Skeletal muscle satellite cell (primary cell): ENCODE measurements at regions not wholly inside any gene's neighbourhood (a gene's known extent, or its start where the extent isn't known, plus 50 kb on each side); places are given as distances from the start of the nearest gene placed in this dataset.

Experiments
- H3K27me3 ChIP-seq: 2 replicates; pipeline ENCODE4 v1.7.0; 2013; ENCODE audit warnings: low read length; ENCODE audit not compliant: control insufficient read depth, insufficient read depth
- H3K36me3 ChIP-seq: 2 replicates; pipeline ENCODE4 v1.7.0; 2013; ENCODE audit warnings: mild to moderate bottlenecking, control low read depth, low read length; ENCODE audit not compliant: insufficient read depth
- H3K4me1 ChIP-seq: 2 replicates; pipeline ENCODE4 v1.7.0; 2013; ENCODE audit warnings: low read length; ENCODE audit not compliant: control insufficient read depth, insufficient read depth
- H3K4me2 ChIP-seq: 2 replicates; pipeline ENCODE4 v1.7.0; 2013; ENCODE audit warnings: mild to moderate bottlenecking, low read length
- H3K4me3 ChIP-seq: 2 replicates; pipeline ENCODE4 v1.7.0; 2013; ENCODE audit warnings: low read length
- H3K9ac ChIP-seq: 2 replicates; pipeline ENCODE4 v1.7.0; 2013; ENCODE audit warnings: mild to moderate bottlenecking, low read depth, low read length, moderate library complexity
- H3K9me3 ChIP-seq: replicated peaks from 2 replicates; pipeline ENCODE4 v1.7.0; 2013; ENCODE audit warnings: mild to moderate bottlenecking, control low read depth, low read length

DNA sequence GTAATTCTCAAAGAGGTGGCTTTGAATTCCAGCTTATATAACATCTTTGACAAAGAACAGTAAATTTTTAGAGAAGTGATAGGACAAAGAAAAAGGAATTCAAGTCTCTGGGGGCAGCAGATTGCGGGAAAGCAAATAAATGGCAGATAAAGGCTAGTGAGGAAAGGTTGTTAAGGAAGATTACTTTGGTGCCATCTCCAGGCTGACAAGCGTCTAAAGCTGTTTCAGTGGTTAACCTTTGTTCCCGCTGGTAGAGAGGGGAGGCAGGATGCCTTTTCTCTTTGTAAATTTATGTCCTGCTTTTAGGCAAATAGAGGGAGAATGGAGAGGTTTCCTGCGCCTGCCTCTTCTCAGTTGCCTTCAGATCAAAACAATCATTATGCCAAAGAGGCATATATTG lies 431.2 kb upstream of the CHST9 start:
- H3K9me3 ChIP-seq, result no peaks in the 10 kb centered on the region
- H3K4me2 ChIP-seq, result no peak overlapping the region
- no peaks in the 10 kb centered on the region for H3K27me3 ChIP-seq
- no peaks in the 10 kb centered on the region for H3K4me1 ChIP-seq
- no peak overlapping the region for H3K9ac ChIP-seq
- no peaks in the 10 kb centered on the region for H3K36me3 ChIP-seq
- H3K4me3 ChIP-seq, result no peak overlapping the region

- Histone ChIP-seq H3K36me3 (no peaks in the 10 kb centered on the region), H3K4me2 (no peak overlapping the region), H3K27me3 (no peaks in the 10 kb centered on the region)
Observed at GRCh38 chr18:27614951-27615844, 430.1 kb upstream of the CHST9 start.

GRCh38 chr18:27609221-27609620 lies 424.1 kb upstream of the CHST9 start:
- Histone ChIP-seq H3K4me3 (no peak overlapping the region), H3K9ac (no peak overlapping the region), H3K36me3 (no peaks in the 10 kb centered on the region), H3K4me1 (no peaks in the 10 kb centered on the region), H3K4me2 (no peak overlapping the region), H3K27me3 (no peaks in the 10 kb centered on the region), H3K9me3 (no peaks in the 10 kb centered on the region)

More at GRCh38 chr18:27614951-27615844, 430.1 kb upstream of the CHST9 start:
- Histone ChIP-seq H3K9ac (no peak overlapping the region), H3K4me3 (no peak overlapping the region), H3K4me1 (no peaks in the 10 kb centered on the region), H3K9me3 (no peaks in the 10 kb centered on the region)

GRCh38 chr18:27608742-27609141 lies 423.6 kb upstream of the CHST9 start:
- Histone ChIP-seq H3K4me1 (no peaks in the 10 kb centered on the region), H3K36me3 (no peaks in the 10 kb centered on the region)

DNA sequence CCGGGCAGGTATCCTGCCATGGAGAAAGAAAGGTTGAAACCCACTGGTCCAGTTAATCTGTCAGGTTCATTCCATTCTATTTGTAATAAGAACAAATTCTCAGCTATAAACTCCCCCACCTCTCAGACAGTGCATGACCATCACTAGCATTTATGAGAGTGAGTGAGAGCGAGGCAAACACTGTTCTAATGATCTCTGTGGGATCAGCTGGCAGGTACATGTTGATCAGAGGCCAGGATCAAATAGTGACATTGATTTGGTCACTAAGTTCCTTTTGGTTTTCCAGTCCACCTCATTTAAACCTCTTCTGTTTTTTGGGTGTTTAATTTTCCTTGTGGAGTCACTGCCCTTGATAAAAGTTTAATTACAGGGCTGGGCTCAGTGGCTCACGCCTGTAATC lies 423.1 kb upstream of the CHST9 start:
- H3K9me3 ChIP-seq, result no peaks in the 10 kb centered on the region
- H3K4me2 ChIP-seq, result no peak overlapping the region
- H3K4me1 ChIP-seq, result no peaks in the 10 kb centered on the region
- H3K4me3 ChIP-seq, result no peak overlapping the region
- no peak overlapping the region for H3K9ac ChIP-seq
- H3K36me3 ChIP-seq, result no peaks in the 10 kb centered on the region
- no peaks in the 10 kb centered on the region for H3K27me3 ChIP-seq

More at GRCh38 chr18:27608742-27609141, 423.6 kb upstream of the CHST9 start:
- Histone ChIP-seq H3K4me2 (no peak overlapping the region), H3K4me3 (no peak overlapping the region), H3K9ac (no peak overlapping the region), H3K9me3 (no peaks in the 10 kb centered on the region), H3K27me3 (no peaks in the 10 kb centered on the region)

- Histone ChIP-seq H3K36me3 (no peaks in the 10 kb centered on the region), H3K9me3 (no peaks in the 10 kb centered on the region), H3K4me3 (no peak overlapping the region), H3K9ac (no peak overlapping the region), H3K4me1 (no peaks in the 10 kb centered on the region), H3K4me2 (no peak overlapping the region), H3K27me3 (no peaks in the 10 kb centered on the region)
Observed at GRCh38 chr18:27606741-27607140, 421.6 kb upstream of the CHST9 start.

DNA sequence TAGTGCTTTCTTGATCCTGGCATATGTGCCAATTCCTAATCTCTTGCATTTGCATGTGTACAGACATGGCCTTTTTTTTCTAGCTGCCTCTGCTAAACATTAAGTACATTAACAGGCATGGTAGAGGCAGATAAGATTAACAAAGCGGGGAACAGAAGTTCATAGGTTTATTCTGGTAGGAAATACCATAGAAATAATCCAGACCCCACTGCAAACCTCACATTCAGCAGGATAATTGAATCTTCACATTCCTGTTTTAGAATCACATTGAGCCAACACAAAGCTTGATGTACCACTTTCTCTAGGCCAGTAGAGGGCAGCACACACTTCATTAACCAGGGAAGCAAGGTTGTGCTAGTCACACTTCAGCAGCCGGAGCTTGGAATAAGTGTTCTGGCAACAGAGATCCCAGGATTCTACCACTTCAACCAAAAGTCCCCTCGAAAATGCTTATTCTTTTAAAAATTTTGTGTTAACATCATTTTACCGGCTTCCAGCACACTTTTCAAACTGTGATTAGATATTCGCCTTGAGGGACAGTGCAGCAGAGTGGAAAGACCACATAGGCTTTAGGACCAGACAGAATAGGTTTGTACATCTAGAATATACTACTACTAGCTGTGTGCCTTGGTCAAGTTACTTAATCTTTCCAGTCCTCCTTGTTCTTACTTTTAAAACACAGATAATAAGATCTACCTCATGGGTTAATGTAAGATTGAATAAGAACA lies 420.2 kb upstream of the CHST9 start:
- no peak overlapping the region for H3K9ac ChIP-seq
- no peaks in the 10 kb centered on the region for H3K9me3 ChIP-seq
- H3K4me1 ChIP-seq, result no peaks in the 10 kb centered on the region
- H3K36me3 ChIP-seq, result no peaks in the 10 kb centered on the region
- no peak overlapping the region for H3K4me2 ChIP-seq
- H3K4me3 ChIP-seq, result no peak overlapping the region
- no peaks in the 10 kb centered on the region for H3K27me3 ChIP-seq

DNA sequence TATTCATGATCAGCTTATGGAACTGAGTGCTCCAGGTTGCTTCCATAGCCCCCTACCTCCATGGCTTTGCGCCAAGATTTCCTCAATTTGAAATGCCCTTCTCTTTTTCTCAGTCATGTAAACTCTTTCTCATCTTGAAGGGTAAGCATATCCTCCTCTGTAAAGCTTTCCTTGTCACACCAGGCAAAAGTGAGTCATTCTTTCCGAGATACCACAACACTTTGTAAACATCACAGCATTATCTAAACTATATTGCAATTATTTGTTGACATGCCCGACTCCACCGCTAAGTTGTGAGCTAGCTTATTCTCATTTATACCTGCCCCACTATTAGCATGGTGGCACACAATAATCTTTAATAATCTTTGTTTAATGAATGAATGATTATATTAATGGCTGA lies 419.5 kb upstream of the CHST9 start:
- Histone ChIP-seq H3K4me2 (no peak overlapping the region), H3K4me1 (no peaks in the 10 kb centered on the region), H3K27me3 (no peaks in the 10 kb centered on the region), H3K36me3 (no peaks in the 10 kb centered on the region), H3K9me3 (no peaks in the 10 kb centered on the region), H3K9ac (no peak overlapping the region), H3K4me3 (no peak overlapping the region)

DNA sequence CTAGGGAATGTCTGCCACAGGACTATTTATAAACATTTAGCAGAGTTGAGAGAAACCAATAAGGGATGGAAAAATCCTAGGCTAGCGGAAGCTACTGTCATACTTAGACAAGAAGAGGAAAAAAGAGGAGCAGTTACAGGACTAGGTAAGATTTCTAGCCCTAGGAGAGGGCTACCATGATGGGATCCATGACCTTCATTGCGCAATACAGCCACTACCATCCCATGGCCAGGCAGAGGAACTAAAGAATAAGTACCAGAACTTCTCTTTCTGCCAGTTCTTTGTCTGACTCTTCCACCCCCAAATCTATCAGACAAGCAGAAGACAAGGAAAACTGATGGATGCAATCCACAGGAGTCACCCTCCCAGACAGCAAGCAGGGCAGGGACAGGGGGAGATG lies 417.0 kb upstream of the CHST9 start:
- Histone ChIP-seq H3K9me3 (no peaks in the 10 kb centered on the region), H3K4me1 (no peaks in the 10 kb centered on the region), H3K4me2 (no peak overlapping the region), H3K4me3 (no peak overlapping the region), H3K36me3 (no peaks in the 10 kb centered on the region), H3K9ac (no peak overlapping the region), H3K27me3 (no peaks in the 10 kb centered on the region)

DNA sequence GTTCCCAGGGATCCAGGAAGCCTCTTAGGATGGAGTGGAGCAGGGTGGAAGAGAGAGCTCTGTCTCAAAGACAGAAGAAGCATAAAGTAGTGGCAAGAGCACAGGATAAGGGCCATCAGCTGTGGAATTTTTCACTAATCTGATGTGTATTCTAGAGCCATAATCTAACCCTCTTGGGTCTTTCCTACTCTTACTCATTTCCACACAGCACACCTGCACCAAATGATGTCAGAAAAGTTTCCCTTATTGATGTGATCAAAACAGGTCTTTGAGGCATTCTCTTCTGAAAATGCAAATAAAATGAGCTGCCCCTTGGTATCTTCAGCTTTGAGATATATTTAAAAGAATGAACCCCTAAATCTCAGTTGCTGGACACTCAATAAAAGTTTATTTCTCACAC lies 415.1 kb upstream of the CHST9 start:
- Histone ChIP-seq H3K4me2 (no peak overlapping the region), H3K4me1 (no peaks in the 10 kb centered on the region), H3K9ac (no peak overlapping the region), H3K27me3 (no peaks in the 10 kb centered on the region), H3K4me3 (no peak overlapping the region), H3K9me3 (no peaks in the 10 kb centered on the region), H3K36me3 (no peaks in the 10 kb centered on the region)

DNA sequence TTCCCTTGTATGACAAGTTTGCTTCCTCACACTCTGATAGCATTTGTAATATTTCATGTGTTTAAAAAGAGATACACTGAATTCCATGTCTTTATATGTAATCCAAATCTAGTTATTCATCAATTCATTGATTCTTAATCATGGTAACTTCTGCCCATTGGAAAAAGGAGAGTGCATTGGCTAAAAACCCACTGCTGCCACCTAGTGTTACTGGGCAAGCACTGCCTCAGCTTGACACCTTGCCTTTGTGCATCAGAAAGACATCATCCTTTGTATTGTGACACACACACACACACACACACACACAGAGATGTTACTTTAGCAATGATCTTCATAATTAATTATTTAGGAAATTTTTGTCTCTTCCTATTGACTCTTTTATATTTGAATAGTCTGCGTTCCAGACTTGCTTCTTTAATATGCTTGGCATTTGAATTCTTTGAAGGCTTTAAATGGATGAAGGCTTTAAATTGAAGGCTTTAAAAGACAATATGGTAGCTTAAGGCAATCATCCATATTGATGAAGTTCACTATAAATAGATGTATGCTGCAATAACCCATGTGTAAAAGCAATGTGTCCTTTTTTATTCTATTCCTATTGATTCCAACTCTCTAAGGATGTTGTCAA lies 414.2 kb upstream of the CHST9 start:
- Histone ChIP-seq H3K4me2 (no peak overlapping the region), H3K9ac (no peak overlapping the region), H3K4me3 (no peak overlapping the region), H3K4me1 (no peaks in the 10 kb centered on the region), H3K36me3 (no peaks in the 10 kb centered on the region), H3K9me3 (no peaks in the 10 kb centered on the region), H3K27me3 (peaks cover 6% of the 10 kb centered on the region)
